Right lobe of liver (tissue), 6 donors: ENCODE measurements at regions not wholly inside any gene's neighbourhood (a gene's known extent, or its start where the extent isn't known, plus 50 kb on each side); places are given as distances from the start of the nearest gene placed in this dataset.

Source experiments
- ATAC-seq, 4 donors: fragments of 200-7000 bp; cut with Tn5 transposase; one replicate each; pipeline ENCODE4 v1.9.1; 2020; ENCODE audit warnings: mild to moderate bottlenecking in 4 of 4, moderate library complexity in 4 of 4
- DNase-seq, 3 donors: peaks; one replicate each; pipeline ENCODE4 v3.0.0-alpha.2; 2020
- H3K27ac ChIP-seq, 3 donors: fragments of 200-600 bp; one replicate each; pipeline ENCODE4 v1.8.0; 2022
- H3K27me3 ChIP-seq, 2 donors: fragments of 200-600 bp; one replicate each; pipeline ENCODE4 v1.8.0; 2022
- H3K36me3 ChIP-seq, 4 donors: fragments of 200-600 bp; sonication (generic) in 1 of 4; one replicate each; pipeline versions ENCODE4 v1.5.1 to v1.8.0; 2017 to 2022; ENCODE audit warnings: control low read depth in 1 of 4
- H3K4me1 ChIP-seq, 4 donors: fragments of 200-600 bp; sonication (generic) in 1 of 4; one replicate each; pipeline versions ENCODE4 v1.5.1 to v1.8.0; 2017 to 2022; ENCODE audit warnings: control low read depth in 1 of 4
- H3K4me3 ChIP-seq, 3 donors: fragments of 200-600 bp; one replicate each; pipeline ENCODE4 v1.8.0; 2022
- H3K9me3 ChIP-seq, 4 donors: fragments of 200-600 bp; sonication (generic) in 1 of 4; one replicate each; pipeline versions ENCODE4 v1.5.1 to v1.8.0; 2017 to 2022; ENCODE audit warnings: control low read depth in 1 of 4
- POLR2A ChIP-seq: fragments of 450-650 bp; IDR thresholded peaks from one replicate; pipeline ENCODE4 v1.6.1; 2017; ENCODE audit warnings: antibody characterized with exemption, mild to moderate bottlenecking
- WGBS: methylation state at CpG from one replicate; pipeline ENCODE4 v1.1.6; 2018; ENCODE audit warnings: low coverage, low lambda C conversion rate; ENCODE audit not compliant: insufficient coverage; ENCODE audit errors: missing lambda C conversion rate; 5-methylcytosine and 5-hydroxymethylcytosine counted together
- intact Hi-C, 2 donors: fragments of 100-400 bp; cut with DNase I; formaldehyde crosslinking; loops; one replicate each; pipeline versions ENCODE4 v1.11.2 to v1.14.1; 2022
- TF ChIP-seq, protein P1 (sequence below), 4 donors: fragments of 200-600 bp in 3 of 4; fragments of 450-650 bp in 1 of 4; IDR thresholded peaks; one replicate each; pipeline versions ENCODE4 v1.5.1 to v1.8.0; 2016 to 2022; ENCODE audit warnings: antibody characterized with exemption in 4 of 4, mild to moderate bottlenecking in 2 of 4
- donor health status: DM: no; HTN: yes; CAD: no.
- donor health status: DM: no; HTN: no; CAD: no.
- donor health status: DM: no; HTN: no; CAD: no.
- donor health status: DM: no; HTN: yes; CAD: no.
- donor health status: DM: no; HTN: yes; CAD: no.

DNA sequence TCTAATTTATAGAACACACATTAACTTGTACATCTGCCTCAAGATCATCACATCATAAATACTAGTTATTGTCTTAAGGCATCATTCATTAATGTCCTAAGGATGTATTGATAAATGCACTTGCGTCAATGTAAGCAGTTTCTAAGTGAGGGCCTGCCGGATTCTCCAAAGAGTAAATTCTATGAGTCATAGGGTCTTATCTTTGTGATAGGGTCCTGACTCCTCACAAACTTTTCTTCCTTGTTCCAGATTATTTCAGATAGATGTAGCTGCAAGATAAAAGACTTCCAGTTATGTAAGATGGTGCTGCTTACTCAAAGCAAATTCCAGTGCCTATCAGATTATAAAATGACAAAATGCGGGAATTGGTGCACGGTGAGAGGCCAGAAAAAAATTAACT is 315.0 kb upstream of the SLC39A10 start:
- WGBS, result 22% methylated on average over 4 of the region's 4 CpGs
- DNase-seq, result no peak
- Histone ChIP-seq H3K27me3 (no peaks in the 10 kb centered on the region), H3K4me1 (no peaks in the 10 kb centered on the region), H3K36me3 (no peaks in the 10 kb centered on the region), H3K4me3 (no peak overlapping the region), H3K9me3 (no peaks in the 10 kb centered on the region), H3K27ac (no peak overlapping the region)
- intact Hi-C loops, result no loop called here
- no peak for ATAC-seq
- TF ChIP-seq, protein P1, sequence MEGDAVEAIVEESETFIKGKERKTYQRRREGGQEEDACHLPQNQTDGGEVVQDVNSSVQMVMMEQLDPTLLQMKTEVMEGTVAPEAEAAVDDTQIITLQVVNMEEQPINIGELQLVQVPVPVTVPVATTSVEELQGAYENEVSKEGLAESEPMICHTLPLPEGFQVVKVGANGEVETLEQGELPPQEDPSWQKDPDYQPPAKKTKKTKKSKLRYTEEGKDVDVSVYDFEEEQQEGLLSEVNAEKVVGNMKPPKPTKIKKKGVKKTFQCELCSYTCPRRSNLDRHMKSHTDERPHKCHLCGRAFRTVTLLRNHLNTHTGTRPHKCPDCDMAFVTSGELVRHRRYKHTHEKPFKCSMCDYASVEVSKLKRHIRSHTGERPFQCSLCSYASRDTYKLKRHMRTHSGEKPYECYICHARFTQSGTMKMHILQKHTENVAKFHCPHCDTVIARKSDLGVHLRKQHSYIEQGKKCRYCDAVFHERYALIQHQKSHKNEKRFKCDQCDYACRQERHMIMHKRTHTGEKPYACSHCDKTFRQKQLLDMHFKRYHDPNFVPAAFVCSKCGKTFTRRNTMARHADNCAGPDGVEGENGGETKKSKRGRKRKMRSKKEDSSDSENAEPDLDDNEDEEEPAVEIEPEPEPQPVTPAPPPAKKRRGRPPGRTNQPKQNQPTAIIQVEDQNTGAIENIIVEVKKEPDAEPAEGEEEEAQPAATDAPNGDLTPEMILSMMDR (IDR thresholded peaks at IDR 0.05), result no peak
- TF ChIP-seq POLR2A, result no peak

DNA sequence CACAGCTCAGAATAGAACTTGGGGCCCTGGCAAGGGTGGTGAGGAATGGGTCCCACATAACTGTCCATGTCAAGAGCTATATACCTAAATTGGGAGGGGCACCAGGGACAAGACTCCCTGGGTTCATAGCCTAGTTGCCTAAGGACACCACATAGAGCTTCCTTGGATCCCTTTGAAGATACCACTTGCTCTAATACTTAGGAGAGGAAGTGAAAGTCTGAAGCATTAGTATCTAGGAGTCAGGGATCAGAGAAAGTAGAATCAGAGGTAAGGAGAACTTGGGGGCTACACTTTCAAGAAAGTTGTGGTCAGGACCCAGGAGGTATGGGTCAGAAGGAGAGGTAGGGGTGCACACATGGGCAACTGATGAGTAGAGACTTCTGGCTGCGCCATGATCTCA is 318.2 kb upstream of the SLC39A10 start:
- ATAC-seq (no peak), DNase-seq (no peak)
- Histone ChIP-seq H3K27ac (no peak overlapping the region), H3K36me3 (no peaks in the 10 kb centered on the region), H3K4me1 (no peaks in the 10 kb centered on the region), H3K9me3 (no peaks in the 10 kb centered on the region), H3K4me3 (no peak overlapping the region), H3K27me3 (no peaks in the 10 kb centered on the region)
- TF ChIP-seq POLR2A, result no peak
- TF ChIP-seq, protein P1 (IDR thresholded peaks at IDR 0.05), result no peak
- WGBS, result no CpG with 5 or more reads among the region's 1 CpG
- intact Hi-C loops, result no loop called here

GRCh38 chr2:195337597-195337996 is 319.4 kb upstream of the SLC39A10 start:
- ATAC-seq (no peak), DNase-seq (no peak)
- Histone ChIP-seq H3K4me3 (no peak overlapping the region), H3K9me3 (no peaks in the 10 kb centered on the region), H3K27me3 (no peaks in the 10 kb centered on the region), H3K4me1 (no peaks in the 10 kb centered on the region), H3K27ac (no peak overlapping the region), H3K36me3 (no peaks in the 10 kb centered on the region)
- intact Hi-C loops, result no loop called here
- TF ChIP-seq, protein P1 (IDR thresholded peaks at IDR 0.05), result no peak
- TF ChIP-seq POLR2A, result no peak
- 13% methylated on average over 2 of the region's 2 CpGs for WGBS

DNA sequence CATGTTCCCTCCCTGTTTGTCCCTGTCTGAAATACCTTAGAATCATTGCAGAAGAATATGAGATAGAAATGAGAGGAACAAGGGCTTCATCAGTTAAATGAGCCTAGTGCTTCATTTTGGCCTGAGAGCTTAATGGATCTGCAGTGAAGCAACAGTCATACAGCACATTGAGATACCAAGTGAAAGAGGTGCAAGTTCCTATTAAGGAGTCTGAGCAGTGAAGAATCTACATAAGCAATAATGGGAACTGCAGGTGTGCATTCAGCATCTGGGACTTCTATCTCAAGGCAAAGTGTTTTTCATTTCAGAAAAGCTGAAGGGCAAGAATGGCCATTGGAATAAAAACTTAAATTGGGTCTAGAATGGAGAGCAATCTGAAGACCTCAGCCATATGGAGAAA is 323.2 kb upstream of the SLC39A10 start:
- TF ChIP-seq, protein P1 (IDR thresholded peaks at IDR 0.05), result no peak
- TF ChIP-seq POLR2A, result no peak
- no peak for DNase-seq
- no peak overlapping the region for H3K27ac ChIP-seq
- intact Hi-C loops, result no loop called here
- no peaks in the 10 kb centered on the region for H3K36me3 ChIP-seq
- H3K4me1 ChIP-seq, result no peaks in the 10 kb centered on the region
- no peaks in the 10 kb centered on the region for H3K9me3 ChIP-seq
- ATAC-seq, result no peak
- H3K27me3 ChIP-seq, result no peaks in the 10 kb centered on the region
- no peak overlapping the region for H3K4me3 ChIP-seq

- no peak overlapping the region for H3K4me3 ChIP-seq
- no peaks in the 10 kb centered on the region for H3K27me3 ChIP-seq
- ATAC-seq (no peak), DNase-seq (no peak)
- intact Hi-C loops, result no loop called here
- H3K9me3 ChIP-seq, result no peaks in the 10 kb centered on the region
- no peak overlapping the region for H3K27ac ChIP-seq
- H3K36me3 ChIP-seq, result no peaks in the 10 kb centered on the region
- no peaks in the 10 kb centered on the region for H3K4me1 ChIP-seq
- 39% methylated on average over 2 of the region's 2 CpGs for WGBS
- no peak for TF ChIP-seq POLR2A
- TF ChIP-seq, protein P1 (IDR thresholded peaks at IDR 0.05), result no peak
These were observed 325.1 kb upstream of the SLC39A10 start for GRCh38 chr2:195331966-195332365.
